ENCODE measurements at regions not wholly inside any gene's neighbourhood (a gene's known extent, or its start where the extent isn't known, plus 50 kb on each side); places are given as distances from the start of the nearest gene placed in this dataset.

DNA sequence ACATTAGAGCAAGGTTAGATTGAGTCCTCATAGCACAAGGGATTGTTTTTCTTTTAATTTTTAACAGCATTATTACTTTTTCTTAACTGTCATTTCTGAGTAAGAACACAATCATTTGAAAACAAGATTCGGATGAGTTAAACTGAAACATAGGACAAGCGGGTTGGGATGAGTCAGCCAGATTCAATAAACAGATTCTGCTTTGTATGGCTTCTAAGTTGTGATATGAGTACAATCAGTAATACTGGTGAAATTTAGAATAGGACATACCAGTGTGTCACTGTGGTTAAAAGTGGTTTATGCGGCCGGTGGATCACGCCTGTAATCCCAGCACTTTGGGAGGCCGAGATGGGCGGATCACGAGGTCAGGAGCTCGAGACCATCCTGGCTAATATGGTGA, 364.3 kb upstream of the CDH10 start:
- Histone ChIP-seq H3K9me3 (no peaks in the 10 kb centered on the region), H3K36me3 (ENCODE audit: control insufficient read depth, insufficient read depth, low read length) (no peaks in the 10 kb centered on the region), H3K4me1 (no peaks in the 10 kb centered on the region), H3K27me3 (replicated peaks; ENCODE audit: control insufficient read depth, insufficient read depth, low read length) (no peaks in the 10 kb centered on the region), H3K4me3 (ENCODE audit: low read depth, low read length) (no peak overlapping the region)
- DNase-seq: no peak
- ChIA-PET CTCF (no interaction called here), POLR2A (no interaction called here)
- Mint-ChIP-seq H3K4me1 (ENCODE audit: low read depth, unreplicated experiment) (no peaks in the 10 kb centered on the region), H3K9me3 (ENCODE audit: unreplicated experiment) (no peaks in the 10 kb centered on the region), H3K4me3 (ENCODE audit: unreplicated experiment) (no peak overlapping the region), H3K36me3 (ENCODE audit: insufficient read depth, unreplicated experiment) (no peaks in the 10 kb centered on the region), H3K27me3 (ENCODE audit: insufficient read depth, unreplicated experiment) (no peaks in the 10 kb centered on the region), H3K27ac (ENCODE audit: unreplicated experiment) (no peak overlapping the region)
- intact Hi-C loops (cut with micrococcal nuclease; ENCODE audit: unreplicated experiment): loop anchor here (5.0 kb wide), 1 partner anchor 377 kb away; no protein-coding TSS in a partner anchor
- TF ChIP-seq, protein P1, sequence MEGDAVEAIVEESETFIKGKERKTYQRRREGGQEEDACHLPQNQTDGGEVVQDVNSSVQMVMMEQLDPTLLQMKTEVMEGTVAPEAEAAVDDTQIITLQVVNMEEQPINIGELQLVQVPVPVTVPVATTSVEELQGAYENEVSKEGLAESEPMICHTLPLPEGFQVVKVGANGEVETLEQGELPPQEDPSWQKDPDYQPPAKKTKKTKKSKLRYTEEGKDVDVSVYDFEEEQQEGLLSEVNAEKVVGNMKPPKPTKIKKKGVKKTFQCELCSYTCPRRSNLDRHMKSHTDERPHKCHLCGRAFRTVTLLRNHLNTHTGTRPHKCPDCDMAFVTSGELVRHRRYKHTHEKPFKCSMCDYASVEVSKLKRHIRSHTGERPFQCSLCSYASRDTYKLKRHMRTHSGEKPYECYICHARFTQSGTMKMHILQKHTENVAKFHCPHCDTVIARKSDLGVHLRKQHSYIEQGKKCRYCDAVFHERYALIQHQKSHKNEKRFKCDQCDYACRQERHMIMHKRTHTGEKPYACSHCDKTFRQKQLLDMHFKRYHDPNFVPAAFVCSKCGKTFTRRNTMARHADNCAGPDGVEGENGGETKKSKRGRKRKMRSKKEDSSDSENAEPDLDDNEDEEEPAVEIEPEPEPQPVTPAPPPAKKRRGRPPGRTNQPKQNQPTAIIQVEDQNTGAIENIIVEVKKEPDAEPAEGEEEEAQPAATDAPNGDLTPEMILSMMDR (IDR thresholded peaks at IDR 0.05; ENCODE audit: insufficient read depth in 1 of 2, low read depth in 1 of 2, low read length in 1 of 2, severe bottlenecking in 1 of 2, unreplicated experiment in 1 of 2): no peak
- no TSS peak for BruUV-seq (replicated peaks)

DNA sequence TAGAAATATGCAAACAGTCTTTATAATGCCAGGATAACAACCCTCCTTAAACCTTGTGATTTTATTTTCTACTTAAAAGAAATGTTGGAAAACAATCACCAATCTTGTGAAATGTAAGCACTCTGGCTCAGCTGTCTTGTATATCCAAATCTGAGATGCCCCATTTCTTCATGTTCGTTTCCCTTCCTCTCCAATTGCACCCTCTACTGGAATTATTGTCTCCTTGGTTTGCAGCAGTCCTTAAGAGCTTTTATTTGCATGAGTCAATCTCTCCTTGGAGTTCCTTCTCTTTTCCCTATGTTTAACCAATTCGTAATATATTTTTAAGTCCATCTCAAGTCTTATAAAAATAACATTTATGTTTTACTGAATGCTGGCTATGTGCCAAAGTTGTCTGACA, 362.0 kb upstream of the CDH10 start:
- ChIA-PET POLR2A (no interaction called here), CTCF (no interaction called here)
- Histone ChIP-seq H3K9me3 (no peaks in the 10 kb centered on the region), H3K4me3 (ENCODE audit: low read depth, low read length) (no peak overlapping the region), H3K36me3 (ENCODE audit: control insufficient read depth, insufficient read depth, low read length) (no peaks in the 10 kb centered on the region), H3K27me3 (replicated peaks; ENCODE audit: control insufficient read depth, insufficient read depth, low read length) (no peaks in the 10 kb centered on the region), H3K4me1 (no peaks in the 10 kb centered on the region)
- Mint-ChIP-seq H3K27me3 (ENCODE audit: insufficient read depth, unreplicated experiment) (no peaks in the 10 kb centered on the region), H3K4me3 (ENCODE audit: unreplicated experiment) (no peak overlapping the region), H3K27ac (ENCODE audit: unreplicated experiment) (no peak overlapping the region), H3K36me3 (ENCODE audit: insufficient read depth, unreplicated experiment) (no peaks in the 10 kb centered on the region), H3K4me1 (ENCODE audit: low read depth, unreplicated experiment) (no peaks in the 10 kb centered on the region), H3K9me3 (ENCODE audit: unreplicated experiment) (no peaks in the 10 kb centered on the region)
- TF ChIP-seq, protein P1 (IDR thresholded peaks at IDR 0.05; ENCODE audit: insufficient read depth in 1 of 2, low read depth in 1 of 2, low read length in 1 of 2, severe bottlenecking in 1 of 2, unreplicated experiment in 1 of 2): peak in 1 of 2 experiments; percentile 1
- peak in 1 of 2 experiments; percentile 3 for DNase-seq
- no TSS peak for BruUV-seq (replicated peaks)
- intact Hi-C loops (cut with micrococcal nuclease; ENCODE audit: unreplicated experiment): loop anchor here (5.0 kb wide), 1 partner anchor 374 kb away; no protein-coding TSS in a partner anchor

DNA sequence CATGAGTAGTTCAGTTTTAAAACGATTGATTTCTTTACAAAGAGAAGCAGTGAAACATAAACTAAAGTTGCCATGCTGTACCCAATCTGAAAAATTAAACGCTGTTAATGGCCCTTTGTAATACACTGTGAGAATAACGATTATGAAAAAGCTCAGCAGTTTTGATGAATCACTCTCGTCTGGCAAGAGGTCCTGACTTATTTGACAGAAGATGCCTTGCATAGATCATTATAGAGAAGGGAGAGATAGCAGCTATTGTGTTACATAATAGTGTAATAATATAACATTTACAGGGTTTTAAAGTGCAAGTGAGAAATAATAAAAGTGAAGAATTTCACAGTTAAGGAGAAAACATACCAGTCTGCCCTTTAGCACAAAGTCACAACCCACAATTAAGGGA, 361.5 kb upstream of the CDH10 start:
- Mint-ChIP-seq H3K36me3 (ENCODE audit: insufficient read depth, unreplicated experiment) (no peaks in the 10 kb centered on the region), H3K4me3 (ENCODE audit: unreplicated experiment) (no peak overlapping the region), H3K27ac (ENCODE audit: unreplicated experiment) (no peak overlapping the region), H3K9me3 (ENCODE audit: unreplicated experiment) (no peaks in the 10 kb centered on the region), H3K4me1 (ENCODE audit: low read depth, unreplicated experiment) (no peaks in the 10 kb centered on the region), H3K27me3 (ENCODE audit: insufficient read depth, unreplicated experiment) (no peaks in the 10 kb centered on the region)
- CTCF ChIA-PET: no interaction called here
- no TSS peak for BruUV-seq (replicated peaks)
- POLR2A ChIA-PET: no interaction called here
- intact Hi-C loops (cut with micrococcal nuclease; ENCODE audit: unreplicated experiment): loop anchor here (5.0 kb wide), 1 partner anchor 374 kb away; no protein-coding TSS in a partner anchor
- Histone ChIP-seq H3K9me3 (no peaks in the 10 kb centered on the region), H3K4me1 (no peaks in the 10 kb centered on the region), H3K4me3 (ENCODE audit: low read depth, low read length) (no peak overlapping the region), H3K27me3 (replicated peaks; ENCODE audit: control insufficient read depth, insufficient read depth, low read length) (no peaks in the 10 kb centered on the region), H3K36me3 (ENCODE audit: control insufficient read depth, insufficient read depth, low read length) (no peaks in the 10 kb centered on the region)
- TF ChIP-seq, protein P1 (IDR thresholded peaks at IDR 0.05; ENCODE audit: insufficient read depth in 1 of 2, low read depth in 1 of 2, low read length in 1 of 2, severe bottlenecking in 1 of 2, unreplicated experiment in 1 of 2): no peak
- DNase-seq: no peak
